Activated T-cell treated with anti-CD3 and anti-CD28 coated beads, Interleukin-2, amount 50 U/mL, for 1 hour (primary cell): ENCODE measurements at regions not wholly inside any gene's neighbourhood (a gene's known extent, or its start where the extent isn't known, plus 50 kb on each side); places are given as distances from the start of the nearest gene placed in this dataset.

Experiments used
- DNase-seq: peaks from one replicate; pipeline ENCODE4 v3.0.0-alpha.2; 2020

DNA sequence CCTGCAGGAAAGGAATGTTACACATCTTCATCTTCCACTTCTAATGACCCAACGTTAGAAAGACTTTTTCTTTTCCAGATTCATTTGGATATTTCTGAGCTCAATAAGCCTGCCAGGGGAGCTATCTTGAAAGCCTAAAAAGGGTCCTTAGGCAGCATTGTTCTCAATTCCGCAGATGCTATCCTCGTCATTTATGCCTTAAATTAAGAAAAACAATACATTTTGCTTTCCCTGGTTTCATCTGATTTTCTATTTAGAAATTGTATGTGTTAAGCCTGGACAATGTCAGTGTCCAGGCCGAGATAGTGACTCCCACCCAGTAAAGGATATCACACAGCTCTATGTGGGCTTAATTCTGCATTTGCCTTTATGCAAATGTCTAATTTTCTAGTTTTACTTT is 721.3 kb downstream of the DIAPH3 start:
- no peak for DNase-seq

DNA sequence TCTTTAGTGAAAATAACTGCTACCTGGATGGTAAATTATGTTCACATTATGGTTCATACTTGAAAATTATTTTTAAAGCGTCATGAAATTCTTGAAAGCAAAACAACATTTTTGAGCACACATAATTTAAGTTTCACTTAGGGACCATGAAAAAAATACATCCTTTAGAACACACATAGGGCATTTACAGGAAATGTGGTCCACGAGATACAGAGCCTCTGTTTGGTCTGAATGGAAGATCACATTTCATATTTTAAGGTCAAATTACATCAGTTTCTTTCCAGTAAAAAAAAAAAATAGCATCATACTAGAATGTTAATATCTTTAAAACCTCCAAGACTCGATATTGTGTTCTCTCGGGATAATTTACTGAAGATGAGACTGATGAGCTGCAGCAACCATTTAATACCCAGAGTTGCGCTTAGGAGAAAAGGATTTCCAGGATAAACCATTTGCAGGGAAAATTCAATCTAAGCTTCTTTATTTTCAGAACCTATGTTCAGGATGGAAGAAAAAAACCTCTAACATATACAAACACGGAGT is 720.7 kb downstream of the DIAPH3 start:
- no peak for DNase-seq

DNA sequence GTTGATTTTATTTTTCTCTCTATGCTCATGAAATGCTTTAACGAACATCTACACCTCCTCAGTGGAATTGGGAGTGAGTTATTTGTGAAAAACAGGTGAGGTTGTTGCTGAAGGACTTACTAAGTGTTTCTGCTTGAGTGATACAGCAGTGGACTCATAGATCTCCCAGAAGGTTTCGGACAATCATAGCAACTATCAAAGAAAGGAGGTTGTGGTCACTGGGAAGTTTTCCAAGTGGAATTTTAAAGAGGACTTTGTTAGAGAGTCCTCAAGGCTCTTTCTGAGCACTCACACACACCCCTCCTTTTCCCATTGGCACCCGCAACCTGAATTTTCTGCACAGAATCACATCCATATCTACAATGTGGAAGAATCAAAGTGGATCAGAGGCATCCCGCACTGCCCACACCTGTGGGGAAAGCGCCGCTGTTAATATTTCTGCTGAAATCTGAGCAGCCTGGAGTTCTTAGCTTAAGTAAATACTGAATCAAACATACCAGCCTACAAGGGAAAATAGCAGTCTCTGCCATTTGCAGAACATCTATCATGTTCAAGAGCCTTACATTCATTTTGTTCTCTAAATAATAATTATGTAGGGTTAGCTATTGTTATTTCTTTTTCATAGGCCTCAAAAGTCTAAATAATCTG is 719.4 kb downstream of the DIAPH3 start:
- no peak for DNase-seq

DNA sequence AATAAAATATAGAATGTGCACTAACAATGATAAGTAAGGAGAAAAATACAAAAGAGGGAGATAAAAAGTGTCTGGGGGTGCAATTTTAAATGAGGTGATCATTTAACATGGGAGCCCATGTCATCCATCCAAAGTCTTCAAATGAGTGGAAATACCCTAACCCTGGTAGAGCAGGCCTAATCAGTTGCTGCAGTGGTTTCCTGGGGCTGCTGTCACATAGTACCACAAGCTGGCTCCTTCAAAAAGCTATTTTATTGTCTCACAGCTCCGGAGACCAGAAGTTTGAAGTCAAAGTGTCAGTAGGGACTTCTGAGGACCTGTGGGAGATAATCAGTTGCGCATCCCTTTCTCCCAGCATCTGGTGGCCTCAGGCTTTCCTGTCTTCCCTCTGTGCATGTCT is 717.9 kb downstream of the DIAPH3 start:
- no peak for DNase-seq

DNA sequence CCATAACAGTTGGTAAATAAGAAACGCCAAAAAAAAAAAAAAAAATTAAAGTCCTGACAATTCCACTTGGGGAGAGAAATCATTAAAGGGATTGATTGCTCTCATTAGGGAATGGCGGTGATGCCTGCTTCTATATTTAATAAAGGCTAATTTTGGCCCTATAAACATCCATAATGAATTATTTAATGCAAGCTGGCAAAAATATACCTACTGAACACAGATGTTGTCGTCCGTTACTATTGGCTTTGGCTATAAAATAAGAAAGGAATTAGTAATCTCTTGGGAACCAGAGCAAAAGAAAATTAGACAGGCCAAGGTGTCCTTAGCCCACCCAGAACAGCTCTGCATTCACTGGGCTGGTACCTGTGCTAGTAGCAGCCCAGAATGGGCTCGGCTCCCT is 717.3 kb downstream of the DIAPH3 start:
- DNase-seq, result no peak

DNA sequence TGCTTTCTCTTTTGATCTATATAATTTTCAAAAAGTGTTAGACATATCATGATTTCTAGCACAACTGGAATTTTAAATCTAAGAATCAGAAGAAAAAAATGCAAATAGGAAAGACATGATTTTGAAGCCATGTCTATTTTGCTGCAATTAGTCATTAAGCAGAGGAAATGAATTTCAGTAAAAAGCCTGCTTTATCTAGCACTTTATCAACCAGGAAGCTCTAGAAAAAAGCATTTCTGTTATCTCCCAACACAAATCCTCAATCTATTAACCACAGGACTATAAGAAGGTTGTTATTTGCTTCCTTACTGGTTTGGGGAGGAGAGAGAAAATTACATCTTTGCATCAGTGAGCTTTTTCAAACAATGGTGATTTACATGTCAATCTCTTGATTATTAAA is 716.7 kb downstream of the DIAPH3 start:
- DNase-seq, result no peak

DNA sequence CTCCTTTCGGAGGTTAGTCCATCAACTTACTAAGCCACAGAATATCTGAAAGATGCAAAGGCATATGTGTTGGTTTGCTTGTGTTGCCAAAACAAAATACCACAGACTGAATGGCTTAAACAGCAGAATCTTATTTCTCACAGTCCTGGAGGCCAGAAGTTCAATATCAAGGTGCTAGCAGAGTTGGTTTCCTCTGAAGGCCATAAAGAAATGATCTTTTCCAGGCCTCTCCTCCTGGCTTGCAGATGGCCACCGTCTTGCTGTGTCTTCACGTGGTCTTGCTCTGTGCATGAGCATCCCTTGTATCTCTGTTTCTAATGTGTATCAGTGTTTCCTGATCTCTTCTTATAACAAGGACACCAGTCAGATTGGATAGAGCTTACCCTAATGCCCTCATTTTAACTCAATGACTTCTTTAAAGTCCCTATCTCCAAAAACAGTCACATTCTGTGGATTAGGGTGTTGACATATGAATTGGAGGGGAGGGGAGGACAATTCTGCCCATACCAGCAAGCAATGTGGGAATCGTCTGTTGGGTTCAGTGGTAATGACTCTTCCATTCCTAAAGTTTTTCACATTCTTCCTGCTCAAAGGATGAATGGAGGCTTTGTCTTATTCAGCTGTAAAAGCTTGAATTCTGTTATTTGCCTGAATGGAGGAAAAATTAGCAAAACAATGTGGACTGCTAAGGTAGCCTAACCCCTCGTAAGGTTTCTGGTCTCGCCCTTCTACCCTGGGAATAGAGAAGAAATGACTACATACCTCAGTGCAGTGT is 715.7 kb downstream of the DIAPH3 start:
- DNase-seq, result no peak

DNA sequence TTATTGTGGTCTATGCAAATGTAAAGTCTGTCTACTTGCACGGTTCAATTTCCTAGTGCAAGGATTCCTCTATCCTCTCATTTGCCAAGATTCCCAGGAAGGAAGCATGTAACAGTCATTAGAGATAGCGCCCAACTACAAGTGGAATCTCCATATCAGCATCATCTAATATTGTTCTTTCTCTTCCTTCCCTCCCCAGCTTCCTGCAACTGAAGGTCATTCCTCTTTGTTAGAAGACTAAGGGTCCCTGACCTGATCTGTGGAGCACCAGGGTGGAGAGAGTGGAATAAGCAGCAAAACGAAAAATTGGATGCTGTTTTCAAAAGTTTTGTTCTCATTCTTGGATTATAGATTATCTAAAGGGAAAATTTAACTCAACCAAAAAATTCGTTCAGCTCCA is 714.0 kb downstream of the DIAPH3 start:
- no peak for DNase-seq

DNA sequence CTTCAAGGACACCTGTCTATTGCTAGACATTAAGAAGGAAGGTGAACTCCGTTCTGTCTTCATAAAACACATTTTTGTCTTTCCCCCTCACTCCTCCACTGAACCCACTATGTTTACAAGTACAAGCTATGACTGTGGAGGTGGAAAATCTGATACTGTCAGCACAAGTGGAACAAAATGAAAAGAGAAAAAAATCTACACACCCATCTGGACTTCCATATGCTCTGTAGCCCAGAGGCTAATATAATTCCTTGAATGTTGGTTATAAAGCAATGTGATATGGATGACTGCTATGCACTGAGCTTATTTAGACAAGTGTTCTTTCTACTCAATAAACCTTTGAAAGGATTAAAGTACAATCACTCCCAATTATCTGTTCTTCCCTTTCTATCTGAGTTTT is 713.5 kb downstream of the DIAPH3 start:
- no peak for DNase-seq

DNA sequence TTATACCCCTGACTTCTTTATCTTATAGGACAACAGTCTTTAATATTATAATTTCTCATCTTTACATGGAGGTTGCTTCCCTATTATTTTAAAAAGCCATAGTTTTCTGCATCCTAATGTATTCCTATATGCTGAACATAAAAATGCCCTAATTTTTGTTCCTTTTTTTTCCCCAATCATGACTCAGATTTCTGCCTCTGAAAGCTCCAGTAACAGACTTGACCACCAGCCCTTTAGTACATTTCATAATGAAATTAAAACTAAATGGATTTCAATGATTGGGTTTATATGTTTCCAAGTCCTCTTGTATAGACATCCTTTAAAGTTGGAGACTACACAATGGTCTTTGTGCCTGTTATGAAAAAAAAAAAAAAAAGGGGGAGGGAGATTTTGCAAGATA is 712.5 kb downstream of the DIAPH3 start:
- DNase-seq, result no peak

DNA sequence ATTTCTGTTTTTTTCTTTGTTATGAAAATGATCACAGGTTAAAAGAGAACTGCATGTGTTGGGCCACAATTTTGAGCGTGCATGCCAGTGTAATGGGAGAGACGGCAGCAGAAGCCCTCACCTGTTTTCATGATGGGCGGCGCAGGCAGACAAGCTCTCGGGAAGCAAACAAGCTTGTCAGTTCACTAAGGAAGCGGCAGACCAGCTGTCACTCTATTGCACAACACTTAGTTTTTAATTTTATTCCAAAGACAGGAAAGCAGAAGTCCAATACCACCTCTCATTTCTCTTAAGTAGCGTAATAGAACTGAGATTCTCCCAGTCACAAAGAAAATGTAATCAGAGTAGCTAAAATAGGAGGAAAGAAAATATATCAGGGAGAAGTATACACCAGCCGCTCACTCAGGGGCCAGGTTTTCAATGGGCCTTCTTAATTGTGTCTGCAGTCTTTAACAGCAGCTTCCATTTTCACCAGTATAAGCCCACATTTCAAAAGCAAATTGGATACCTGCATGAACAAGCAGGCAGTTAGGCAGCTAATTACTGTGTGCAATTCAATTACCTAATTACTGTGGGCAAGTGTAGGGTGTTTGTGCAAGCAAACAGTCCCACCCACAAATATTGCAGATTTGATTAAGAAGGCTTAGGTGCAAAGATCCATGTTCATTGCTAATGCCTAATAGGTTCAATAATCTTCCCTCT is 711.4 kb downstream of the DIAPH3 start:
- DNase-seq, result no peak

DNA sequence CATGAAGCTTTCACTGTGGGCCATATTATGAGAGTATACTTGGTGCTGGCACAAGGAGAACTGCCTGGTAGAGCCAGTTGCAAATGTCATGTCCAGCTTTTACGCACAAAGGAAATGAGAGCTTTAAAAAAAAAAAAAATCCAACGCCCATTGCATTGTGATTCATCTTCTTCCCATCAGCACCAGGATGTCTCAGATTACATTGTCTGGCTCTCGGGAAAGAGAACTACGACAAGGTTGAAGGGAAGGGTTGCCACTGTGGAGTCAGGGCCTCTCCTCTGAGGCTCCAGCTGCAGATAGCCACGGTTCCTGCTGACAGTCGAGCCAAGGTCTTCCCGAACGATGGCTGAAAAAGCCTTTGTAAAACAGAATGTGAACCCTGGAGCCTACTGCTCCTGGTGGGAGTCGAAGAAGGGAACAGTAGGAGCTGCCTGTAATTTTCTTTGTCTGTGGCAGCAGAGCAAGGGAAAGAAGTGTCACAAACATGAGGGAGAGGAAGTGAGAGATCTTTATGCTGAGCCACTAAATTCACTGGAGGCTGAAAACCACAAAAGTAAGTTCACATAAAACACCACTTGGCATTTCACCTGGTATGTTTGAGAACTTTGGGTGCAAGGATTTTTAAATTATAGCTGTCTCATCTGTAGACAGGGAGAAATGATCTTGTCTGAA is 704.7 kb downstream of the DIAPH3 start:
- no peak for DNase-seq

DNA sequence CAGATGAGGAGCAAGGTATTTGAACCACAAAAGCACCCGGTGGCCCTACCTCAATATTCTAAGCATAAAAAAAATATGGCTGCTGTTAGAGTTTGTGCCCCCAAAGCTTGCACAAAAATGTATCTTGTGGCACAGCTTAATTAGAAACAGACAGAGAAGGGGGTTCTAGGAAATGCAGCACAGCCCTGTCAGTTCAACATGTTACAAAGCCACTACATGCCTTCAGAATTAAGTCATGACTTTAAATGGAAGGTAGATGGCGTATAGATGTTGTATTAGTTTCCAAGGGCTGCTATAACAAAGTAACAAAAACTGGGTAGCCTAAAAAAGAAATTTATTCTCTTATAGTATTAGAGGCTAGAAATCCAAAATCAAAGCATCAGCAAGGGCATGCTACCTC is 703.8 kb downstream of the DIAPH3 start:
- no peak for DNase-seq

DNA sequence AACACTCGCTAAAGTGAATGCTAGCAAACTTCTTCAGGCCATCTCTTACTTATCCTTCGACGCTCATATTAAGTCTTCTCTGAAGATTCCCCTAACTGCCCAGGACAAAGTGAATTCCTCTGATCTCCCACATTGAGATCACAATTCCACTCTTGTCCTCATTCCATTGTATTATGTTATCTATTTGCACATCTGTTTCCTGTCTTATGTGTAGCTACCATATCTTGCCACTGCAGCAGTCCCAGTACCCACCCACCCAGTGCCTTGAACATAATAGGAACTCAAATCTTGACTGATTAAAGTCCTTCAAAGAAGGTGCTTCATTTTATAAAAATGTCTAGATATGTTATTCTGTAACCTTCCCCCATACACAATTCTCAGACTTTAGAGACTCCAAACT is 702.3 kb downstream of the DIAPH3 start:
- no peak for DNase-seq

DNA sequence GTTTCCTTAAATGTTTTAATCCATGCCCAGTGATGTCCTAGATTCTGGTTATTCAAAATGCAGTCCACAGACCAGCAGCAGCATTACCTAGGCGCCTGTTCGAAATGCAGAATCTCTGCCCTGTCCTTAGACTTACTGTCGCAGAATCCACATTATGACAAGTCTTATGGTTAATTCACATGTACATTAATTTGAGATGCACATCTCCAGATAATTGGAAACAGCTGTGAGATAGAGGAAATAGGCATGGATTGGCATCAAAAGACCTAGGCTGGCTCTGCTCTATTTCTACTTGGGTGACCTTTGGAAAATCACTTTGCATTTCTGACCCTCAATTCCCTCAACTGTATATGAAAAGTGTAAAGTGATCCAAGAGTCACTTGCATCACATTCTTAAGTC is 700.7 kb downstream of the DIAPH3 start:
- no peak for DNase-seq

DNA sequence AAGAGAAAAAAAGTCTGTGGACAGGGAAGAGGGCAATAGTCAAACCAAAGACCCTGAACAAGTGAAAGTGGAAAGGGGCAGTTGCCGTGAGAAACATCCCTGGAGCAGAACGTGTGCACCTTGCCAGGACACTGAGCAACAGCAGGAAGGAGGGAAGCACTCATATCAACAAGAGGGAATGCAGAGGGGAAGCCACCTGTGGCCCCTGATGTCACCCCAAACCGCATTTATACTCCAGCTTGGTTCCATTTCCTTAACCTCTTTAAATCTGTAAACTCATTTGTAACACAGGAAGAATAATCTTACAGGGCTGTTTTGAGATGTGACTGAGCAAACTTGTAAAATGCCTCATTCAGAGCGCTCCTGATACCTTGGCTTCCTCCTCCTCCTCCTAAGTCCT is 698.8 kb downstream of the DIAPH3 start:
- no peak for DNase-seq

DNA sequence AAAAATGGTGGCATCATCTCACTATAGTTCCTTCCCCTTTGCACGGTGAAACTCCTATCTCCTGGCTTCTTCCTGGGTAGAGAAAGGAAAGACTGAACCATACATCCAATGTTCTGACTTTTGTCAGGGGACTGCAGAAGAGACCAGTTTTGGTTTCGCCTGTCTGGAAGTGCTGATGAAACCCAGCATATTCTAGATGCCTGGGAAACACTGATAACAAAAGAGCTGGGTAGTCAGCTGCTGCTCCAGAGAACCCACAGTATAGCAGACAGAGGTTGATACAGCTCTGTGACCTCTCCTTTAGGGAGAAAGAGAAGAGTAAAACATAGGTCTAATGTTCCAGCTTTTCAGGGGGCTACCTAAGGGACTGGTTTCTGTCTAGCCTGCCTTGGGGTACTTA is 695.3 kb downstream of the DIAPH3 start:
- DNase-seq, result no peak

DNA sequence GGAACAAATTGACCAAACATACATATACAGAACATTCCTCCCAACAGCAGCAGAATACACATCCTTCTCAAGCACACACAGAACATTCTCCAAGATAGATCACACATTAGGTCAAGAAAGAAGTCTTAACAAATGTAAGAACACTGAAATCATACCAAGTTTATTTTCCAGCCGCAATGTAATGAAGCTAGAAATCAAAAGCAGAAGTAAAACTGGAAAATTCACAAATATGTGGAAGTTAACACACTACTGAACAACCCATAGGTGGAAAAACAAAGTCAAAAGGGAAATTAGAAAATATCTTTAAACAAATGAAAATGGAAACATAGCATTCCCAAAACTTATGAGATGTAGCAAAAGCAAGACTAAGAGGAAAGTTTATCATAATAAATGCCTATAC is 692.6 kb downstream of the DIAPH3 start:
- no peak for DNase-seq

DNA sequence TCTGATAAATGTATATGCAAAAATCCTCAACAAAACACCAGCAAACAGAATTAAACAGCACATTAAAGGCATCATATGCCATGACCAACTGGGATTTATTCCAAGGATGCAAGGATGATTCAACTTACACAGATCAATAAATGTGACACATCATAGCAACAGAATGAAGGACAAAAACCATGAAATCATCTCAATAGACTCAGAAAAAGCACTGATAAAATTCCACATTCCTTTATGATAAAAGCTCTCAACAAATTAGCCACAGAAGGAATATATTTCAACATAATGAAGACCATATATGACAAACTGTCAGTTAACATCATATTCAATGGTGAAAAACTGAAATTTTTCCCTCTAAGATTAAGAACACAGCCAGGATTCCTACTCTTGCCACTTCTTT is 691.6 kb downstream of the DIAPH3 start:
- no peak for DNase-seq

DNA sequence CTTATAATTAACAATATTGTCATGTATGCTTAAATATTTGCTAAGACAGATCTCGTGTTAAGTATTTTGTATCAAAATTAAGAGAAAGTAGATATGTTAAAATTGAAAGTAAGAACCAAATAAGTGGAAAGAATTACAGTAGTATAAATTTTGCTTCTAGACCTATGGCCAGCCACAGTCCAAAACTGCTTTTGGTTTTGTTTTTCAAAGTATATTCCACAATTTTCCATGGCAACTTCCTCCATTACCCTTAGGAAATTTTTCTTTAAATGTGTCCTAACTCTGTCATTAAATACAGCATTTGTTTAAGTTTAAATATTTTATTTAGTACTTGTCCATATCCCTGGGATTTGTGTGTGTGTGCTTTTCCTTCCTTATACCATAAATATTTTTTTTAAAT is 689.0 kb downstream of the DIAPH3 start:
- no peak for DNase-seq

DNA sequence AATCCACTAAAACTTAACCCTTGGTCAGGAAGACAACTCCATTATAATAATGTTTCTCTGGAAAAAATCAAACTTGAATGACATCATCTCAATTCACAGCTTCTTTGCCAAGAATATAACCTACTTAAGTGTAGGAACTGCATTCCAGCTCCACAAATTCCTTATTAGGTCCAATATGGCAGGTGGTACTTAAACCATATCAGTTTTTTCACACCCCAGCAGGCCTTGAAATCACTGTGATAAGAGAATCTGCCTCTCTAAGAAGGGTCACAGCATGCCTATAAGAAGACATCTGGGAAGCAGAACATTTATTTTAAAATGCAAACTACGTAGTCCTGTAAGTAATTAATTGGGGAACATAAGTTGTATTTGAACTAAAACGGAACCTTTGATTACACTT is 687.8 kb downstream of the DIAPH3 start:
- no peak for DNase-seq

DNA sequence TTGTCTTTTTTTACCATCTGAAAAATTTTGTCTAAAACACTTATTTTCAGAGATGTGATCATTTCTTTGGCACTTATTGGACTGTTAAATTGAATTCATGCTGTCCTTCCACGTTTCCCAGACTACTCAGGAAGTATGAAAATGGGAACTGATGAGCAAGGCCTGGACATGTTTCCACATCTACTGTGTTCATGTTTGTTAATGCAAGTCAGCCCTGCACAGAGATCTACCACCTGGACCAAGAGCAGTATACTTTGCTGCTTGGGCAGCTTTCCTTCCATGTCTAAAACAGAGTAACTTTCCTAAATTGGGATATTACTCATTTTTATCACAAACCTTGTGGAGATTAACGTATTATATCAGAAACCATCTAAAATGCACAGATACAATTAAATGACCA is 687.4 kb downstream of the DIAPH3 start:
- DNase-seq, result no peak

DNA sequence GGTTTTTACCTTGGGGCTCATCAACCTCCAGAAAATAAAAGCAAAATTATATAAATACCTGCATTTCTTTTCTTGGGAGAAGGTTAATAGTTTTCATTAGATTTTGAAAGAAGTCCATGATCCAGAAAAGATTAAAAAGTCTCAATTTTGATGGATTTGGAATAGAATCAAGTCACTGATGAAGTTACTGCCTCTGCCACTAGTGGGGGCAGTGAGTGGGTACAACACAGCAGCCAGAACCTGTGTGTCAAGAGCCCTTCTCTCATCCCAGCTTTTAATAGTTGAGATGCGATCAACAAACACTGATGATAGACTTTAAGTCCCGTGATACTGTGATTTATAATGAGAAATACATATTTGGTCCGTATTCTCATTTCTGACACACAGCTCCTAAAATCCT is 686.7 kb downstream of the DIAPH3 start:
- no peak for DNase-seq

DNA sequence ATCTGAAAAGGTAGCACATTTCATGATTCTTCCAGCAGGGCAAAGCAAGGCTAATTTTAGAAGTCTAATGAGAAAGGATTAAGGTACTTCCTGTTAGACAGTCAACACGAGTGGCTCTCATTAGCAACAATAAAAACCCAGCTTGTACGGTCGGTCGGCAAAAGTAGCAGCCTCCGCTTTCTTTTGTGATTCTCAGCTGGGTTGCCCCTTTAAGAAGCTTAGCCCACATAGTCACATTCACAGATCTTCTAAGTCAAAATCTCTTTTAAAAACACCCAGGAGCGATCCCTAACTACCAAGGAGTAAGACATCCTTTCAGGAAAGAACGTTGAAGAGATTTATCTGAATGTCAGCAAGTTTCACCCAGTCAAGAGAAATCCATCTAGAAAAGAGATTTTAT is 684.8 kb downstream of the DIAPH3 start:
- no peak for DNase-seq
